Upper lobe of left lung (tissue), 6 donors: ENCODE measurements at regions not wholly inside any gene's neighbourhood (a gene's known extent, or its start where the extent isn't known, plus 50 kb on each side); places are given as distances from the start of the nearest gene placed in this dataset.

Source experiments
- ATAC-seq, 2 donors: fragments of 200-7000 bp; cut with Tn5 transposase; one replicate each; pipeline ENCODE4 v1.9.1; 2022; ENCODE audit warnings: mild to moderate bottlenecking in 2 of 2, moderate library complexity in 2 of 2; ENCODE audit not compliant: low FRiP score in 2 of 2
- DNase-seq, 2 donors: peaks; one replicate each; pipeline ENCODE4 v3.0.0-alpha.2; 2019 to 2020
- H3K27ac ChIP-seq, 4 donors: fragments of 200-600 bp; sonication (generic); one replicate each; pipeline ENCODE4 v1.5.1; 2016 to 2019
- H3K27me3 ChIP-seq, 4 donors: fragments of 200-600 bp; sonication (generic); one replicate each; pipeline ENCODE4 v1.5.1; 2017 to 2019
- H3K36me3 ChIP-seq, 4 donors: fragments of 200-600 bp; sonication (generic); one replicate each; pipeline ENCODE4 v1.5.1; 2016 to 2019
- H3K4me1 ChIP-seq, 4 donors: fragments of 200-600 bp; sonication (generic); one replicate each; pipeline ENCODE4 v1.5.1; 2018 to 2019
- H3K4me3 ChIP-seq, 4 donors: fragments of 200-600 bp; sonication (generic); one replicate each; pipeline ENCODE4 v1.5.1; 2017 to 2019; ENCODE audit warnings: mild to moderate bottlenecking in 2 of 4, moderate library complexity in 1 of 4
- H3K9me3 ChIP-seq, 4 donors: fragments of 200-600 bp; sonication (generic); one replicate each; pipeline ENCODE4 v1.5.1; 2018 to 2019
- EP300 ChIP-seq, 4 donors: sonication (generic); formaldehyde crosslinking; IDR thresholded peaks; one replicate each; pipeline ENCODE4 v1.5.1; 2017; ENCODE audit warnings: antibody characterized with exemption in 4 of 4, control low read depth in 2 of 4
- POLR2A ChIP-seq, 4 donors: fragments of 450-650 bp; IDR thresholded peaks; one replicate each; pipeline ENCODE4 v1.5.1; 2016 to 2017; ENCODE audit warnings: antibody characterized with exemption in 4 of 4, mild to moderate bottlenecking in 2 of 4
- POLR2AphosphoS5 ChIP-seq, 2 donors: sonication (generic); formaldehyde crosslinking; IDR thresholded peaks; one replicate each; pipeline ENCODE4 v1.5.1; 2017; ENCODE audit warnings: antibody characterized with exemption in 2 of 2
- WGBS, 2 donors: methylation state at CpG; one replicate each; pipeline ENCODE4 v1.1.5; 2017 to 2018; 5-methylcytosine and 5-hydroxymethylcytosine counted together
- TF ChIP-seq, protein P1 (sequence below), 6 experiments: fragments of 450-650 bp in 4 of 6; fragments of 200-600 bp in 2 of 6; sonication (generic) in 2 of 6; IDR thresholded peaks; one replicate each; pipeline ENCODE4 v1.5.1; 2016 to 2019; ENCODE audit warnings: antibody characterized with exemption in 6 of 6
- donor health status: DM: no; HTN: no; CAD: no; lungs with moderate emphysema.
- donor health status: DM: no; HTN: yes; CAD: no; lungs with severe emphysema.

DNA sequence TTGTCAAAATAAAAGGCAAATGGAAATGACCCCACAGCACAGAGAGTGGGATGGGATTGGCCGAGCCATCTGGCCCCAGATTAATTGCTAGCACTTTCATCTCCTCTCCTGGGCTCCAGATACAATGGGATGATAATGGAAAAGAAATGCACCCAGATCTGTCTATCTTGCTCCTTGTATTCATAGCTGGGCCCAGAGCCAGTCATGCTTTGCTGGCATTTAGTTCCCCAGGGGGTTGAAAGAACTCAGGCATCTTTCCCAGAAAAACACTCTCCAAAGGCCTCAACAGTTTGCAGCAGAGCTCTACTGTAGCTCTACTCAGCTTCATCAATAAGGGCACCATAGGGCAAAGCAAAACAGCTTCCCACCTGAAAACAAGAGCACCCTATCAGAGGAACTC is 116.0 kb upstream of the FOXA2 start:
- Histone ChIP-seq H3K4me1 (no peaks in the 10 kb centered on the region), H3K9me3 (peaks cover 0 to 9% (median 0%) of the 10 kb centered on the region in 4 donors), H3K27me3 (no peaks in the 10 kb centered on the region), H3K27ac (no peak overlapping the region), H3K36me3 (no peaks in the 10 kb centered on the region), H3K4me3 (no peak overlapping the region)
- ATAC-seq (no peak), DNase-seq (no peak)
- 71 to 83% methylated on average over 1 of the region's 1 CpG for WGBS, 2 donors
- no peak for TF ChIP-seq POLR2AphosphoS5 (IDR thresholded peaks at IDR 0.05)
- TF ChIP-seq, protein P1, sequence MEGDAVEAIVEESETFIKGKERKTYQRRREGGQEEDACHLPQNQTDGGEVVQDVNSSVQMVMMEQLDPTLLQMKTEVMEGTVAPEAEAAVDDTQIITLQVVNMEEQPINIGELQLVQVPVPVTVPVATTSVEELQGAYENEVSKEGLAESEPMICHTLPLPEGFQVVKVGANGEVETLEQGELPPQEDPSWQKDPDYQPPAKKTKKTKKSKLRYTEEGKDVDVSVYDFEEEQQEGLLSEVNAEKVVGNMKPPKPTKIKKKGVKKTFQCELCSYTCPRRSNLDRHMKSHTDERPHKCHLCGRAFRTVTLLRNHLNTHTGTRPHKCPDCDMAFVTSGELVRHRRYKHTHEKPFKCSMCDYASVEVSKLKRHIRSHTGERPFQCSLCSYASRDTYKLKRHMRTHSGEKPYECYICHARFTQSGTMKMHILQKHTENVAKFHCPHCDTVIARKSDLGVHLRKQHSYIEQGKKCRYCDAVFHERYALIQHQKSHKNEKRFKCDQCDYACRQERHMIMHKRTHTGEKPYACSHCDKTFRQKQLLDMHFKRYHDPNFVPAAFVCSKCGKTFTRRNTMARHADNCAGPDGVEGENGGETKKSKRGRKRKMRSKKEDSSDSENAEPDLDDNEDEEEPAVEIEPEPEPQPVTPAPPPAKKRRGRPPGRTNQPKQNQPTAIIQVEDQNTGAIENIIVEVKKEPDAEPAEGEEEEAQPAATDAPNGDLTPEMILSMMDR (IDR thresholded peaks at IDR 0.05), result no peak
- TF ChIP-seq POLR2A (IDR thresholded peaks at IDR 0.05), result no peak
- TF ChIP-seq EP300 (IDR thresholded peaks at IDR 0.05), result no peak

DNA sequence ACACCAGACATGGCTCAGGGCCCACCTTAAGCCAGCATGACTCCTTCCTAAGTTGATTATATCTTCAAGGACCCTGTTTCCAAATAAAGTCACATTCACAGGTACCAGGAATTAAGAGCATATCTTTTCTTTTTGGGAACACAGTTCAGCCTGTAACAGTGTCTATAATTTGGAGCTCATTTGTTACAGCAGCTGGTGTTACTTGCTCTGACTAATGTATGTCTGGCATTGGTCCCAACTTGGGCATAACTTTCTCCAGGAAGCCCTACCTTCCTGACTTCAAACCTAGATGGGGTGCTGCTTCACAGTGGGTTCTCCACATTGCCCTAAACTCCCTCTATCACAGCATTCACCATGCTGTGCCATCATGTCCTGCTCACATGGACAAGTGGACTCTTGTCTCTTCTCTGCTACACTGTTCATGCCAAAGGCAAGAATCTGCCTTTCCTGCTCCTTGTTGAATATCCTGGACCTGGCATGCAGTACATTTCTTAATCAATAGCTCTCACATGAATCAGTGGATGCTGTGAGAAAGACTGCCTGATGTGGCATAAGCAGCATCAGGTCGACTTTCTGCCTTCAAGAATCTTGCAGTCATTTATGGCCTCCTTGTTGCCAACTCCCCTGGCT is 117.4 kb upstream of the FOXA2 start:
- no peaks in the 10 kb centered on the region for H3K4me1 ChIP-seq
- no peak for TF ChIP-seq POLR2AphosphoS5 (IDR thresholded peaks at IDR 0.05)
- TF ChIP-seq POLR2A (IDR thresholded peaks at IDR 0.05), result no peak
- TF ChIP-seq, protein P1 (IDR thresholded peaks at IDR 0.05), result no peak
- TF ChIP-seq EP300 (IDR thresholded peaks at IDR 0.05), result no peak
- no peak overlapping the region for H3K27ac ChIP-seq
- DNase-seq (no peak), ATAC-seq (no peak)
- H3K9me3 ChIP-seq, result peaks cover 0 to 9% (median 0%) of the 10 kb centered on the region in 4 donors
- no peaks in the 10 kb centered on the region for H3K36me3 ChIP-seq
- 93 to 94% methylated on average over 1 of the region's 1 CpG for WGBS, 2 donors
- H3K4me3 ChIP-seq, result no peak overlapping the region
- H3K27me3 ChIP-seq, result no peaks in the 10 kb centered on the region

DNA sequence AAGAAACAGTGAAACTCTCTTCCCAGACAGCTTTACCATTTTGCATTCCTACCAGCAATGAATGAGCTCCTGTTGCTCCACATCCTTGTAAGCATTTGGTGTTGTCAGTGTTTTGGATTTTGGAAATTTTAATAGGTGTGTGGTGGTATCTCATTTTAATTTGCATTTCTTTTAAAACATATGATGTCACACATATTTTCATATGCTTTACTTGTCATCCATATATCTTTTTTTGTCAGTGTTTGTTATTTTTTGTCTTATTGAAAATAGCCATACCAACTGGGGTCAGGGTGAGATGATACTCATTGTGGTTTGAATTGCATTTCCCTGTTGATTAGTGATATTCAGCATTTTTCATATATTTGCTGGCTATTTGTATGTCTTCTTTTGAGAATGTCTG is 119.5 kb upstream of the FOXA2 start:
- Histone ChIP-seq H3K27me3 (no peaks in the 10 kb centered on the region), H3K9me3 (peaks cover 0 to 9% (median 0%) of the 10 kb centered on the region in 4 donors), H3K36me3 (no peaks in the 10 kb centered on the region)

DNA sequence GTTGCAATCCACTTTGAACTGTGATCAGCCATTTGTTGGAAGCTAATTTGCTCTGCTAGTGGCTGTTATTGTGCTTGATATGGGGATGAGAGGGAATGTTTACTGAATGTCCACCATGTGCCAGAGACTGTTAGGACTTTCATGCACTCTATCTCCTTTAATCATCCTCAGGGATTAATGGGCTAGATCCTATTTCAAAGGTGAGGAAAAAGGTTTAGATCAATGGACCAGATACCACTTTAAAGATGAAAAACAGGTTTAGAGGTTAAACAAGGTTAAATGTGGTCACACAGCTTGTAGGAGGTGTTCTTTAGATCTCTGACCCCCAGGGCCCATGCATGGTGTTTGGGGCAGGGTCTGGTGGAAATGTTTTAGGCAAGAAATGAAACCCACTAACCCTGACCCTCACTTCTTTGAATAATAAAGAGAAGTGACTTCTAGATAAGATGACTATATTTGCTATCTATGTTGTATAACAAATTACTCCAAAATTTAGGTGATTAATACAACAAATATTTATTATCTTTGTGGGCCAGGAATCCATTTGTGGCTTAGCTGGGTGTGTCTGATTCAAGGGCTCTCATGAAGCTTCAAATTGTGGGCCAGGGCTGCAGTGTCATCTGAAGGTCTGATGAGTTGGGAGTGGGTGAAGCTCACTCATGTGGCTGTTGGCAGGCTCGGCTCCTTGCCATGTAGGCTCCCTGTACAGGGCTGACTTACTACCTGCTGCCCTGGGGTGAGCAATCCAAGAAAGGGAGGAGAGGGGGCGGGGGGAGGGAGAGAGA is 127.8 kb upstream of the FOXA2 start:
- Histone ChIP-seq H3K27ac (no peak overlapping the region), H3K4me3 (no peak overlapping the region), H3K9me3 (no peaks in the 10 kb centered on the region), H3K36me3 (no peaks in the 10 kb centered on the region), H3K27me3 (no peaks in the 10 kb centered on the region), H3K4me1 (peaks cover 4 to 13% (median 9%) of the 10 kb centered on the region in 4 donors)
- no peak for TF ChIP-seq EP300 (IDR thresholded peaks at IDR 0.05)
- TF ChIP-seq, protein P1 (IDR thresholded peaks at IDR 0.05), result no peak
- TF ChIP-seq POLR2AphosphoS5 (IDR thresholded peaks at IDR 0.05), result no peak
- TF ChIP-seq POLR2A (IDR thresholded peaks at IDR 0.05), result no peak
- DNase-seq (no peak), ATAC-seq (no peak)
- WGBS, 2 donors, result 85 to 89% methylated on average over 2 of the region's 2 CpGs

More for the DNA sequence above, 119.5 kb upstream of the FOXA2 start:
- H3K4me3 ChIP-seq, result no peak overlapping the region
- no peak overlapping the region for H3K27ac ChIP-seq
- TF ChIP-seq POLR2AphosphoS5 (IDR thresholded peaks at IDR 0.05) (no peak), EP300 (IDR thresholded peaks at IDR 0.05) (no peak), POLR2A (IDR thresholded peaks at IDR 0.05) (no peak)
- TF ChIP-seq, protein P1 (IDR thresholded peaks at IDR 0.05), result no peak
- H3K4me1 ChIP-seq, result no peaks in the 10 kb centered on the region
- no peak for DNase-seq
- ATAC-seq, result no peak
